GM12874 (cell line): ENCODE measurements at regions not wholly inside any gene's neighbourhood (a gene's known extent, or its start where the extent isn't known, plus 50 kb on each side); places are given as distances from the start of the nearest gene placed in this dataset.

ENCODE experiments used
- TF ChIP-seq, protein P1 (sequence below): IDR thresholded peaks from 2 replicates; pipeline ENCODE4 v1.5.1; 2011; ENCODE audit warnings: low read depth, mild to moderate bottlenecking, control low read depth, low read length, moderate library complexity; ENCODE audit not compliant: insufficient read depth

DNA sequence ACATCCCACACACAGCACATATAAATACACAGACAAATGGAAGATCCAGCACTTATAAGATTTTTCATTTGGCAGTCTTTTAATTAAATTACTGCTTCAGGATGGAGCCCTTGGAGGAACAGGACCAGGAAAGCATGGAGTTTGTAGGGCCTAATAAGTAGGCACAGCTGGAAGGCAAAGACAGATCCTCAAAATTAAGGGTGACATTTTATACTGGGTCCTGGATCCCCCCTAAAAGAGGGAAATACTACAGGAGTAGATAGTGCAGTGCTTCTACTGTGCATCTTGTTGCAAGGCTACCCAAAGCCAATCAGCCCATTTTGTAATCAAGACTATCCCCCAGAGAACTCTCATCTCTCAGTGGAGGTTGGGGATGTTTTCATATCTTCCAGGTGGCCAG, 1860.7 kb upstream of the PCDH10 start:
- TF ChIP-seq, protein P1, sequence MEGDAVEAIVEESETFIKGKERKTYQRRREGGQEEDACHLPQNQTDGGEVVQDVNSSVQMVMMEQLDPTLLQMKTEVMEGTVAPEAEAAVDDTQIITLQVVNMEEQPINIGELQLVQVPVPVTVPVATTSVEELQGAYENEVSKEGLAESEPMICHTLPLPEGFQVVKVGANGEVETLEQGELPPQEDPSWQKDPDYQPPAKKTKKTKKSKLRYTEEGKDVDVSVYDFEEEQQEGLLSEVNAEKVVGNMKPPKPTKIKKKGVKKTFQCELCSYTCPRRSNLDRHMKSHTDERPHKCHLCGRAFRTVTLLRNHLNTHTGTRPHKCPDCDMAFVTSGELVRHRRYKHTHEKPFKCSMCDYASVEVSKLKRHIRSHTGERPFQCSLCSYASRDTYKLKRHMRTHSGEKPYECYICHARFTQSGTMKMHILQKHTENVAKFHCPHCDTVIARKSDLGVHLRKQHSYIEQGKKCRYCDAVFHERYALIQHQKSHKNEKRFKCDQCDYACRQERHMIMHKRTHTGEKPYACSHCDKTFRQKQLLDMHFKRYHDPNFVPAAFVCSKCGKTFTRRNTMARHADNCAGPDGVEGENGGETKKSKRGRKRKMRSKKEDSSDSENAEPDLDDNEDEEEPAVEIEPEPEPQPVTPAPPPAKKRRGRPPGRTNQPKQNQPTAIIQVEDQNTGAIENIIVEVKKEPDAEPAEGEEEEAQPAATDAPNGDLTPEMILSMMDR, result no peak

DNA sequence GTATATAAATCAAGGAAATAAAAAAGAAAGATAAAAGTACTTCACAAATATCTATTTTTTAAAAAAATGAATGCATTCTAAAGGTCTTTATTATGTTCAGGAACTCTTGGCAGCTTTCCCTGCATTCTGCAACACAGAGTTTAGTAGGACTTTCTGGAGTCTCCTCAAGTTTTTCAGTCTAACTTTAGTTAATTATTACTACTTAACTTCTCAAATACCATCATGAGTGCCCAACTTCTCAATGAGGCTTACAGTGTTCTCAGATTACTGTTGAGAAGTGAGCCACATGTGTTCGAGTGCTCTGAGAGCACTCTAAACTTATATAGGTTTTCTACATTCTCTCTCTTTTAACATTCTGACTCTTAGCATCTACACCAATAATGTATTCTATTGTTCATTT, 1852.9 kb upstream of the PCDH10 start:
- TF ChIP-seq, protein P1, result no peak

DNA sequence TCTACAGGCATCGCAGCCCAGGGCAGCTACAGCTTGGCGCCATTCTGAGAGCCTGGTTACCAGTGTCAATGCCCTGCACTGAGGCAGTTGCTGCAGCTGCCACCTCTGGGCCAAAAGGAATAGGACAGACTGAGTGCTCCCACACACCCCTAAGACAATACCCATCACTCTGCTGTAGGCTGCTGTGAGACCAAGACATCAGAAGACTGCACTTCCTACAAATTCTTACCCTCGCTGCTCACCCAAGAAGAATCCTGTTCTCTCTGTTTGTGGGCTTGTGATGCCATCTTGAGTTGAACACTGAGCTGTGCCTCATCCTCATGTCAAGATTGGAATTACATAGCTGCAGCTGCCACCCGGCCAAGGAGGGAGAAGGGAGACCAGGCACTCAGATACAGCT, 1847.0 kb upstream of the PCDH10 start:
- TF ChIP-seq, protein P1, result no peak

DNA sequence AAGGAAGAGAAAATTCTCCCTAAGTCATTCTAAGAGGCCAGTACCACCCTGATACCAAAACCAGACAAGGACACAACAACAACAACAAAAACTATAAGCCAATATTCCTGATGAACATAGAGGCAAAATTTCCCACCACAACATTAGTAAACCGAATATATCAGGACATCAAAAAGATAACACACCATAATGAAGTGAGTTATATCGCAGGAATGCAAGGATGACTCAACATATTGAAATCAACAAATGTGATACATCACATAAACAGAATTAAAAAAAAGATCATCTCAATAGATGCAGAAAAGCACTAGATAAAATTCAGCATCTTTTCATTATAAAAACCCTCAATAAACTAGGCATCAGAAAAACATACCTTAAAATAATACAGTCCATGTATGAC, 1844.4 kb upstream of the PCDH10 start:
- TF ChIP-seq, protein P1, result no peak

DNA sequence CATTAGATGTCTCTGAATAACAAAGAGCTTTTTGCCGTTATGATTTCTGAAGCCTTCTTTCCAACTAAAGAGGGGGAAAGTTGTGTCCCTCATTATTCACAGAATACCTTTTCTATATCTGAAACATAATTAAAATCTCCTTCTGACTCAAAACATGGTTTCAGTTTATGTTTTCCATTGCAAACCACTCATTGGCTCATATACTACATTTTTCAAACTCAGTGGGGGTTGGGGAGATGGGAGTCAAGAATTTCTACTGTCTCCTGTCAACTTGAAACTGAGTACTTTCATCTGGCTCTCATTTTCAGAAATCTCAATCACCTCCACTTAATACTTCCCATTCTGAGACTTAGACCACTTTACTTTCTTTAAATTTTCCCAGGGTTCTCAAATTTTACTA, 1839.5 kb upstream of the PCDH10 start:
- TF ChIP-seq, protein P1, result no peak

DNA sequence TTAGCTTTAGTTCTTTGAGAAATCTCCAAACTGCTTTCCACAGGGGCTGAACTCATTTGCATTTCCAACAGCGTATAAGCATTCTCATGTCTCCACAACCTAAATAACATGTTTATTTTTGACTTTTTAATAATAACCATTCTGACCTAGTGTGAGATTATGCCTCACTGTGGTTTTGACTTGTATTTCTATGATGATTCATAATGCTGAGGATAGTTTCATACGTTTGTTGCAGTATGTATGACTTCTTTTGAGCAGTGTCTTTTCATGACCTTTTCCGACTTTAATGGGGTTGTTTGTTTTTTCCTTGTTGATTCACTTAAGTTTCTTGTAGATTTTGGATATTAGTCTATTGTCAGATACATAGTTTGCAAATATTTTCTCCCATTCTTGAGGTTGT, 1833.0 kb upstream of the PCDH10 start:
- TF ChIP-seq, protein P1, result no peak

DNA sequence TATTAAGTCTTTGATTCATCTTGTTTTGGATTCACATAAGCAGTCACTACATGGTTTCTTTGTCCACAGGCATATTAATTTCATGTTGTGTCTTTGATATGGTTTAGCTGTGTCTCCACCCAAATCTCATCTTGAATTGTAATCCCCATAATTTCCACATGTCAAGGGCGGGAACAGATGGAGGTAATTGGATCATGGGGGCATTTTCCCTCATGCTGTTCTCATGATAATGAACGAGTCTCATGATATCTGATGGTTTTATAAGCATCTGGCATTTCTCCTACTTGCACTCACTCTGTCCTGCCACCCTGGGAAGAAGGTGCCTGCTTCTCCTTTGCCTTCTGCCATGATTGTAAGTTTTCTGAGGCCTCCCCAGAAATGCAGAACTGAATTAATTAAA, 1811.2 kb upstream of the PCDH10 start:
- TF ChIP-seq, protein P1, result no peak

DNA sequence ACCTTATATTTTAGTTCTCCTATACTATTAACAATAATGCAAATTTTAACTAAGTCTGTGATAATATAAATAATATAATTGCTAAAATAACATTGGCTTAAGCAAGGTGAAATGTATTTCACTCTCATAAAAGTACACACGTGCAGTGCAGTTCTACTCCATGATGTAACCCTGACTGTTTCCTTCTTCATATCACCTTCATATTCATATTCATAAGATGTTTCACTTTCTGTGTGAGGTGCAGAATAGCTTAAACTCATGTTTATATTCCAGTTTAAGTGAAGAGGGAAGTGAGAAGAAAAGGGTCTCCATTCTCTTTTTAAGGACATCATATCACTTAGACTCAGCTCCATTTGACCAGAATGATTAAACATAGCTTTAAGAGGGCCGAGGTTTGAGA, 1810.0 kb upstream of the PCDH10 start:
- TF ChIP-seq, protein P1, result no peak
